Gastroesophageal sphincter (tissue), 3 donors: ENCODE measurements at regions not wholly inside any gene's neighbourhood (a gene's known extent, or its start where the extent isn't known, plus 50 kb on each side); places are given as distances from the start of the nearest gene placed in this dataset.

Experiments
- EP300 ChIP-seq: sonication (generic); formaldehyde crosslinking; IDR thresholded peaks from one replicate; pipeline ENCODE4 v1.6.1; 2017; ENCODE audit warnings: antibody characterized with exemption, mild to moderate bottlenecking
- POLR2A ChIP-seq, 2 donors: fragments of 450-650 bp; IDR thresholded peaks; one replicate each; pipeline ENCODE4 v1.6.1; 2017; ENCODE audit warnings: antibody characterized with exemption in 2 of 2, mild to moderate bottlenecking in 2 of 2, moderate library complexity in 1 of 2
- TF ChIP-seq, protein P1 (sequence below), 4 experiments: fragments of 200-600 bp in 2 of 4; fragments of 450-650 bp in 2 of 4; sonication (generic) in 1 of 4; IDR thresholded peaks; one replicate each; pipeline ENCODE4 v1.5.1; 2017 to 2019; ENCODE audit warnings: antibody characterized with exemption in 4 of 4, mild to moderate bottlenecking in 2 of 4, moderate library complexity in 2 of 4

DNA sequence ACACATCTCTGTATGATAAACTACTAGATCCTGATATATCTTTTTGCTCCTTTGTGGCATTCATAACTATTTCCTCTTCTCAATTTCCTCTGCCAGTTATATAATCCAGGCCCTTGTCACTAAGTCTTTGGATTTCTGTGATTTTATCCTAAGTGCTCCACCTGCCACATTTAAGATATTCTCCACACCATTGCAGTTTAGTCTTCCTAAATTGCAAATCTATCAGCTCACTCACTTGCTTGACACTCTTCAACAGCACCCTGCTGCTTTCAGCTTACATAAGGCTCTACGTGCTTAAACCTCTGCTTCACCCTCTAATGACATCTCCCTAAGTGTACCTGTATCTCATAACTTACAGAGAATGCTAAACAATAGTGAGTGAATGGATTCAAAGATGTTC is 1032.2 kb upstream of the SEL1L start:
- TF ChIP-seq, protein P1, sequence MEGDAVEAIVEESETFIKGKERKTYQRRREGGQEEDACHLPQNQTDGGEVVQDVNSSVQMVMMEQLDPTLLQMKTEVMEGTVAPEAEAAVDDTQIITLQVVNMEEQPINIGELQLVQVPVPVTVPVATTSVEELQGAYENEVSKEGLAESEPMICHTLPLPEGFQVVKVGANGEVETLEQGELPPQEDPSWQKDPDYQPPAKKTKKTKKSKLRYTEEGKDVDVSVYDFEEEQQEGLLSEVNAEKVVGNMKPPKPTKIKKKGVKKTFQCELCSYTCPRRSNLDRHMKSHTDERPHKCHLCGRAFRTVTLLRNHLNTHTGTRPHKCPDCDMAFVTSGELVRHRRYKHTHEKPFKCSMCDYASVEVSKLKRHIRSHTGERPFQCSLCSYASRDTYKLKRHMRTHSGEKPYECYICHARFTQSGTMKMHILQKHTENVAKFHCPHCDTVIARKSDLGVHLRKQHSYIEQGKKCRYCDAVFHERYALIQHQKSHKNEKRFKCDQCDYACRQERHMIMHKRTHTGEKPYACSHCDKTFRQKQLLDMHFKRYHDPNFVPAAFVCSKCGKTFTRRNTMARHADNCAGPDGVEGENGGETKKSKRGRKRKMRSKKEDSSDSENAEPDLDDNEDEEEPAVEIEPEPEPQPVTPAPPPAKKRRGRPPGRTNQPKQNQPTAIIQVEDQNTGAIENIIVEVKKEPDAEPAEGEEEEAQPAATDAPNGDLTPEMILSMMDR (IDR thresholded peaks at IDR 0.05), result no peak
- no peak for TF ChIP-seq EP300
- no peak for TF ChIP-seq POLR2A (IDR thresholded peaks at IDR 0.05)
